BLaER1 (cell line): ENCODE measurements at regions not wholly inside any gene's neighbourhood (a gene's known extent, or its start where the extent isn't known, plus 50 kb on each side); places are given as distances from the start of the nearest gene placed in this dataset.

ENCODE experiments used
- H3K27ac ChIP-seq: shearing (Covaris generic); formaldehyde crosslinking; 2 replicates; pipeline ENCODE4 v1.8.1; 2022
- H3K27me3 ChIP-seq: shearing (Covaris generic); formaldehyde crosslinking; 2 replicates; pipeline ENCODE4 v1.8.1; 2022
- H3K36me3 ChIP-seq: shearing (Covaris generic); formaldehyde crosslinking; 2 replicates; pipeline ENCODE4 v1.8.1; 2022
- H3K4me1 ChIP-seq: shearing (Covaris generic); formaldehyde crosslinking; 2 replicates; pipeline ENCODE4 v1.8.1; 2022
- H3K4me2 ChIP-seq: shearing (Covaris generic); formaldehyde crosslinking; 2 replicates; pipeline ENCODE4 v1.8.1; 2022
- H3K4me3 ChIP-seq: shearing (Covaris generic); formaldehyde crosslinking; 2 replicates; pipeline ENCODE4 v1.8.1; 2022
- H3K9ac ChIP-seq: shearing (Covaris generic); formaldehyde crosslinking; 2 replicates; pipeline ENCODE4 v1.8.1; 2022
- H3K9me3 ChIP-seq: shearing (Covaris generic); formaldehyde crosslinking; 2 replicates; pipeline ENCODE4 v1.8.1; 2022
- H4K20me1 ChIP-seq: shearing (Covaris generic); formaldehyde crosslinking; 2 replicates; pipeline ENCODE4 v1.8.1; 2022
- Cebpa-rat ChIP-seq: shearing (Covaris generic); IDR thresholded peaks from 2 replicates; pipeline ENCODE4 v1.8.1; 2022

- Histone ChIP-seq H3K4me2 (no peak overlapping the region), H3K36me3 (no peaks in the 10 kb centered on the region), H3K9ac (no peak overlapping the region), H3K9me3 (no peaks in the 10 kb centered on the region), H3K27ac (no peak overlapping the region), H3K4me3 (no peak overlapping the region), H4K20me1 (no peaks in the 10 kb centered on the region), H3K27me3 (no peaks in the 10 kb centered on the region), H3K4me1 (peaks cover 27% of the 10 kb centered on the region)
- TF ChIP-seq Cebpa-rat: no peak
Observed at GRCh38 chr17:74152591-74153455, 50.7 kb upstream of the RPL38 start.

GRCh38 chr17:74153456-74153810 is 50.0 kb upstream of the RPL38 start:
- no peak overlapping the region for H3K9ac ChIP-seq
- no peak overlapping the region for H3K27ac ChIP-seq
- H3K36me3 ChIP-seq: no peaks in the 10 kb centered on the region
- H4K20me1 ChIP-seq: no peaks in the 10 kb centered on the region
- no peaks in the 10 kb centered on the region for H3K27me3 ChIP-seq
- no peaks in the 10 kb centered on the region for H3K9me3 ChIP-seq
- no peak for TF ChIP-seq Cebpa-rat
- no peak overlapping the region for H3K4me2 ChIP-seq
- no peak overlapping the region for H3K4me3 ChIP-seq
- peaks cover 20% of the 10 kb centered on the region for H3K4me1 ChIP-seq
